Right lobe of liver (tissue), 4 donors: ENCODE measurements at regions not wholly inside any gene's neighbourhood (a gene's known extent, or its start where the extent isn't known, plus 50 kb on each side); places are given as distances from the start of the nearest gene placed in this dataset.

Experiments
- CTCF ChIP-seq, 4 donors: fragments of 200-600 bp in 3 of 4; fragments of 450-650 bp in 1 of 4; IDR thresholded peaks; one replicate each; pipeline versions ENCODE4 v1.5.1 to v1.8.0; 2016 to 2022; ENCODE audit warnings: antibody characterized with exemption in 4 of 4, mild to moderate bottlenecking in 2 of 4
- POLR2A ChIP-seq: fragments of 450-650 bp; IDR thresholded peaks from one replicate; pipeline ENCODE4 v1.6.1; 2017; ENCODE audit warnings: antibody characterized with exemption, mild to moderate bottlenecking
- donor health status: DM: no; HTN: no; CAD: no.
- donor health status: DM: no; HTN: no; CAD: no.
- donor health status: DM: no; HTN: yes; CAD: no.

DNA sequence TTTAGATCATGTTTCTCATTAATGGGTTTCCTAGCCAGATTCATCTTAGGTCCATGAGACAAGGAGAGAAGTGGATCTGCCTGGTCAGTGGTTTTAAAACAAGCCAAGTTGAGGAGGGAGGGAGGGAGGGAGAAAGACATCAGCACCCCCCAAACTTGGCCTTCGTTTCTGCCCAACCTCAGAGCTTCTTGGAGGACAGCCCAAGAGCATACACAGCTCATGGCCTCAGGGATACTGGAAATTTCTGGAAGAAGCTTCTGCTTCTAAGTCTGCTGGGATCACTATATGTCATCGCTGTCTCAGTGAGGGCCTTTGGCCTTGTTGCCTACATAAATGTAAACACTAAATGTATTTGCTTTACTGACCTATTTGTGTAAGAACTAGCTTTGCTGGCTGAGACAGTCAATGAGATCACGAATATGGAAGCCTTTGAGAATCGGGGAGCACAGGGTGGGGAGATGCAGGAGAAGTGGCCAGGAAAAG lies 375.1 kb downstream of the BUD13 start:
- no peak for TF ChIP-seq CTCF (IDR thresholded peaks at IDR 0.05)
- no peak for TF ChIP-seq POLR2A
